IPS-NIHi11 (cell line): ENCODE measurements at regions not wholly inside any gene's neighbourhood (a gene's known extent, or its start where the extent isn't known, plus 50 kb on each side); places are given as distances from the start of the nearest gene placed in this dataset.
"Not testable (repeated sequence)": the region's sequence is repeated elsewhere in the genome, so short reads cannot be mapped to it uniquely, and the experiment has no call there.

Experiments used
- DNase-seq: peaks from one replicate; pipeline ENCODE4 v3.0.0; 2012; ENCODE audit warnings: mixed read lengths, low spot score

DNA sequence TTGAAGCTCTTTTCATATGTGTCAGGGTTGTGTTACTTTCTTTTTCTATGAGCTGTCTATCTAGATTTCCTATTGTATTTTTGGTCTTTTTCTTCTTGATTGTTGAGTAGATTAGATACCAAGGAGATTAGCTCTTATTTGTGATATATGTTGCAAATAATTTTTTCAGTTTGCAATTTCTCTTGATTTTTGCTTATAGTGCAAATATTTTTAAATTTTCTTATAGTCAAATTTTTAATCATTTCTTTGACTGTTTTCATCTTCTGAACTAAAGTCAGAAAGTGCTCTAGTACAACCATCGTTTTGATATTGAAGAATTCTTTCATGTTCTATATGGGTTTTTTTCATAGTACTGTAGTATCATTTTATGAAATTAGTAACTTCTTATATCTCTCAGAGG, 193.7 kb downstream of the OSTF1 start:
- no peak for DNase-seq

DNA sequence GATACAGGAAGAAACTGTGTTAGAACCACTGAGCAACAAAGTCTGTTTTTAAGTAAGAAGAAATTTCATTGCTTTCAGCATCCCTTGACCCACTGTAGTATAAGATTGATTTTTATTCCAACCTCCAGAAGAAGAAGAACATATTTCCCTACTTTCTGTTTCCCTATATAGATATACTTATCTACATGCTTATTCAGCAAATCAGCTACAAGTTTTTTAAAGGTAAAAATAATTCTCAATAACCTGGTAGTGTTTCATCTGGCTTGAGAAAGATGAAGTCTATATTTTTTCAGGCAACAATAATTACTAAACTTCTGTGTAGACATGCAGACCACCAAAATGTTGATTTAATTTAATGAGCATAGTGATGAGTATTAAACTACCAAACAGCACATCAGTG, 201.0 kb downstream of the OSTF1 start:
- DNase-seq = no peak

DNA sequence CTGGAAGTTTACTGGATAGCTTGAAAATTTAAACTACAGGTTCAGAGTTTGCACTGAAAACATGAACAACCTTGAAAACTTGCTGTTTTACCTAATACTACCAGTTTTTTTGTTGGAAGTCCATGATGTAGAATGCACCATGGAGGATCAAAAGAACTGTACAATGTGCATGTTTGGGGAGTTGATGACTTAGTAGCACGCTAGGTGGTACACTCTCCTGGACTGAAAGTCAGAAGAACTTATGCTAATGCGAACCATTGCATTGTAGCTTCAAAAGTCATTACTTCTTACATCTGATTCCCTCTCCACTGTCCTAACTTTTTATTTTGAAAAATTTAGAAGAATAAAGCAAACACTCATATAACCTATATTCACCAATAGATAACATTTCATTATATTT, 211.0 kb downstream of the OSTF1 start:
- DNase-seq = no peak

- DNase-seq = no peak
Observed at GRCh38 chr9:75333624-75334023, 245.3 kb downstream of the OSTF1 start.

DNA sequence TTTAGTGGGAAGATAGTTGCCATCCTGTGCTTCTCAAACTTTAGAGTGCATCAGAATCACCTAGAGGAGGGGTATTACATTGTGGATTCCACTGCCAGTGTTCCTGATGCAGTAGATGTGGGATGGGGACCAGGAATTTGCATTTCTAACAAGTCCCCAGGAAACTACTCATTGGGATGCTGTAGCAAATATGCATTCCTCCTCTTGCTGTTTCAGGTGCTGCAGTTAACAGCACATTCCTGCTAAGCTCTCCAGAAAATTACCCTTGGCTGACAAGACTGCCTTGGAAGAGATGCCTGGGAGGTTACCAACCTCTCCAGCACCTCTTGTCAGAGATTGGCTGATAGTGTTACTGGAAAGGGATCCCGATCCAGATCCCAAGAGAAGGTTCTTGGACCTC, 270.5 kb downstream of the OSTF1 start:
- DNase-seq = peak; percentile 28

GRCh38 chr9:75359638-75360037, 271.3 kb downstream of the OSTF1 start:
- DNase-seq = no peak

DNA sequence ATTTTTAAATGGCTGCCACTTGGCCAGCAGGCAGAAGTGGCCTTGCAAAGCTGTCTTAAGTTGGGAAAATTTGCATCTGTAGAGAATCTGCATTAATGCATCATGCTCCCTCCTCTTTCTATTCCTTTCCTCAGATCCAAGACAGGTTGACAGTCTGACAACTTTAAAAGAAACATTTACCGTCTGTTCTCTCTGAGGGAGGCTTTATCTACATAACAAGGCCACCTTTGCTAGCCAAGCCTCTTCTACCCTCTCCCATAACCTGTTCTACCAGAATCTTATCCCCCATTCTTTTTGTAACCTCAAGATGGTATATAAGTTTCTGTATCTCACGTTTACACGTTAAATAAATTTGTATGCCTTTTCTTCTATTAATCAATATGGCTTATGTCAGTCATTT, 271.9 kb downstream of the OSTF1 start:
- no peak for DNase-seq

- not testable (repeated sequence) for DNase-seq
Observed at GRCh38 chr9:75362446-75362845, 274.1 kb downstream of the OSTF1 start.

GRCh38 chr9:75365196-75365595, 276.9 kb downstream of the OSTF1 start:
- no peak for DNase-seq

DNA sequence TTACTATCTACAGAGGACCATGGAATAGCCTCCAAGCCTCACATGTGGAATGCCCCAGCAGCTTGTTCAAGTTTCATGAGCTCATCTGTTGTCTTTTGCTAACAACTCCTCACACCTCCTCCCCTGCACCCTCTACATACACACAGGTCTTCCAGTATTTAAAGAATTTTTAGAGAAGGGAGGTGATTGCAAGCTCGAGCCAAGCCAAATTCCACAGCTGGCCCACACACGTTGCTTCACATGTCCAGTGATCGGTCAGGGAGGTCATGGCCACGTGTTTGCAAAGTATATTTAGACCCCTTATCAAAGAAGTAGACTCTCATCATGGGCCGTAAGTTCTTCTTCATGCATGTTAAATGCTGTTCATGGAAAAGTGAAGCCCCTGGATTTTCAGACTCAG, 281.7 kb downstream of the OSTF1 start:
- no peak for DNase-seq

- no peak for DNase-seq
Observed at GRCh38 chr9:75372499-75373268, 284.4 kb downstream of the OSTF1 start.

- DNase-seq = no peak
Observed at GRCh38 chr9:75376680-75377254, 288.5 kb downstream of the OSTF1 start.

- DNase-seq = no peak
Observed at GRCh38 chr9:75378036-75378435, 289.7 kb downstream of the OSTF1 start.

GRCh38 chr9:75378926-75379325, 290.6 kb downstream of the OSTF1 start:
- no peak for DNase-seq

GRCh38 chr9:75382126-75382525, 293.8 kb downstream of the OSTF1 start:
- DNase-seq = no peak

DNA sequence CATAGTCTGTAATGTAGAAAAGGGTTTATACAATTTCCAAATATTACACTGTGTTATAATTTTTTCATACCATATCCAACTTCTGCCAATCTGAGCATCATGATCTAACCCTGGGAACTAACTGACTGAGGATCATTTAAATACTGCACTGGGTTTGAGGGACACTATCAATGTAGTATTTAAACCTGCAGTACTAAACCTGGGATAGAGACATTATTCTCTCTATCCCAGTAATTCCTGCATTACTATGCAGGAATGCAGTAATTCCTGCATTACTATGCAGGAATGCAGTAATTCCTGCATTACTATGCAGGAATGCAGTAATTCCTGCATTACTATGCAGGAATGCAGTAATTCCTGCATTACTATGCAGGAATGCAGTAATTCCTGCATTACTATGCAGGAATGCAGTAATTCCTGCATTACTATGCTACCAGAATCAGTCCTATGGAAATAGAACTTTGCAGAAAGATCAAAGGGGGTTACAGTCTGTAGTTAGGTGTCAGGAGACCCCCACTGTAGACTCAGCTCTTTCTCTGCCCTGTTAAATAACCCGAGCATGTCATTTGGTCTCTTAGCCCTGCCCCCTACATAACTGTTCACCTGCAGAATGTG, 295.2 kb downstream of the OSTF1 start:
- peak; percentile 16 for DNase-seq

DNA sequence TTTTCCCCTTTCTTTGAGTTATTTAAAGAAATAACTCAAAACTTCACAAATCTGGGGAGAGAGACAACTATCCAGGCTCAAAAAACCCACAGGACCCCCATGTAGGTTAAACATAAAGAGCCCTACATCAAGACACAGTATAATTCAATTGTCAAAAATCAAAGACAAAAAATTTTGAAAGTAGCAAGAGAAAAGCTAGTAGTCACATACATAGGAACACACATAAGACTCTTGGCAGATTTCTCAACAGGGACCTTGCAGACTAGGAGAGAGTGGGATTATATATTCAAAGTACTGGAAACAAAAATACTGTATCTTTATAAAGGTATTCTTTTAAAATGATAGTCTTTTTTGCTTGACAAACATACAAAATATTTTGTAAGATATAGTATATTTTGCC, 296.9 kb downstream of the OSTF1 start:
- no peak for DNase-seq

DNA sequence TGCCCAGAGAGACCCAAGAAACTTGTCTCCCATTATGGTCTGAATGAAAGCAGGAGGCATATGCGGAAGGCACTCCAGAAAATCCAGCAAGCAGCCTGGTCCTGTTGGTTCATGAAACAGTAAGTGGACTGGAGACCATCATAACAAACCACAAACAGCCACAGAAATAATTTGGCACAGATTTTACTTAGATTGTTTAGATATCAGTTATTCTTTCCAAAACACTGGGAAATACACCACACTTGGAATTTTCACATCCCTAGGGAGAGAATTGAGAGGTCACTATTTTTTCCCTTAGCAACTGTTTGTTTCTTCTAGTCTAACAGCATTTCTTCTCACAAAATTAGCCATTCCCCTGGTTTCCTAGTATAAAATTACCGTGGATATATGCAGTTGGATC, 300.8 kb downstream of the OSTF1 start:
- no peak for DNase-seq

DNA sequence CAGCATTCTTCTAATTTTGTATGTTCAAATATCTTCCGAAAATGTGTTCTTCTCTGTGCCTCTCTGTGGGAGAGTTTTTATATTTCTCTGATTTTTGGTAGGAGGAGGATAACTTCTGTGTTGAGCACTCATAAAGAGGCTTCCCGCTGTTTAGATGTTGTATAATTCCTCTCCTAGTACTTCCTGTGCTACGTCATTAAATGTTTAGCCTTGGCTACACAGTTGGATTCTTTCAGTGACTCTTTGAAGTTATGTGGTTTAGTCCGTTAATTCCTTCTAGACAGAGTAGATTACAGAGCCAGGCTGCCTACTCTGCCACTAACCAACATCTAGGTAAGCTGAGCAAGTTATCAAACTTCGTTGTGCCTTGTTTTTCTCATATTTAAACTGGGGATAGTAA, 302.6 kb downstream of the OSTF1 start:
- DNase-seq = no peak

DNA sequence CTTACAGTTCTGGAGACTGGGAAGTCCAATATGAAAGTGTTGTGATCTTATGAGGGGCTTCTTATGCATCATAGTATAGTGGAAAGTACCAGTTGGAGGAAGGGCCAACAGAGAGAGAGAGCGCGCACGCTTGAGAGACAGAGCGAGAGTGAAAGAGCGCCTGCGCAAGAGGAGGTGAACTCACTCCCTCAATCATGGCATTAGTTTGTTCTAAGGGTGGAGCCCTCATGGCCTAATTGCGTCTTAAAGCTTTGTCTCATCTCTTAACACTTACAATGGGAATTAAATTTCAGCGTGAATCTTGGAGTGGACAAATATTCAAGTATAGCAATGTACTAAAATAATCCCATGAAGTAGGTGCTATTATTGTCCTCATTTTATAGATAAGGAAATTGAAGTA, 303.2 kb downstream of the OSTF1 start:
- no peak for DNase-seq

GRCh38 chr9:75395336-75395735, 307.0 kb downstream of the OSTF1 start:
- no peak for DNase-seq

DNA sequence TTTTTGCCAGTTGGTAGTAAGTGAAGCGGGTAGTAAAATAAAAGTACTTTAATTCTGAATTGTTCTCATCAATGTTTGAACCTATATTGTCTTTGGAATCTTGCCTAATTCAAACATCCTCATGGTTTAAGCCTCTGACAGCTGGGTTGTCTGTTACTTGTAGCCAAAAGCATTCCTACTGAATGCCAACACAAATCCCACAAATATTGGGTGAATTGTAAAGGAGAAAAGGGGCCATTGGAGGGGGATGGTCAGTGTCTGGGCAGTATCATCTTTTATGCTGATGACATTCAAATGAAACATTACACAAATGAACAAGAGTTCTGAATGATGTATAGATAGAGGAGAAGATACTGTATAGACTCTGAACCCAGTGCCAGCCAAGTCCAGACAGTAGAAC, 309.5 kb downstream of the OSTF1 start:
- no peak for DNase-seq

GRCh38 chr9:75408391-75408790, 320.1 kb downstream of the OSTF1 start:
- no peak for DNase-seq

DNA sequence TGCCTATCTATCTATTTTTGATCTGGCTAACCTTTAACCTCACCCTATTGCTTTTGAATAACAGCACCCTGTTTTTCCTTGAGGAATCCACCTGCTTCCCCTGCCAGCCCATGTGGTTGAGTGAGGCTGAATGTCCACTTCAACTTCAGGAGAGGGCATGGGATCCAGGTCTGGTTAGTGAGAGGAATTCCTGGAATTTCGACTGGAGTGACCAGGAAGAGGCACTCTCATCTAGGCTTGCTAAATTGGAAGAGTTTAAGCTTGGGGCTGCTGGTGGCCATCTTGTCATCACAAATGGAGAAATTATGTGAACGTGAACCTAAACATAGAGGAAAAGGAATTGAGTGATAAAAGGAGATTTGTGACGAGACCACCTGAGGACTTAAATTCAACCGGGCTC, 322.1 kb downstream of the OSTF1 start:
- no peak for DNase-seq
